HepG2 (cell line): ENCODE measurements at regions not wholly inside any gene's neighbourhood (a gene's known extent, or its start where the extent isn't known, plus 50 kb on each side); places are given as distances from the start of the nearest gene placed in this dataset.

Experiments
- ATAC-seq: fragments of 200-7000 bp; cut with Tn5 transposase; 3 replicates; pipeline ENCODE4 v1.9.1; 2020; ENCODE audit warnings: mild to moderate bottlenecking, moderate library complexity
- BruUV-seq: library from RNA; stranded (reverse); fragments of 400-500 nt; replicated peaks from 2 replicates; lab custom pipeline; 2021; lab: Mats Ljungman, UMichigan
- CTCF ChIA-PET: fragments of 300-600 bp; formaldehyde crosslinking; extraction: SDS; loops from one replicate; lab custom pipeline; 2021; ENCODE audit warnings: low total read pairs, inconsistent platforms, low intra/inter-chr PET ratio; lab: Yijun Ruan, JAX
- POLR2A ChIA-PET: fragments of 350-600 bp; sonication (Branson Sonifier 250); formaldehyde crosslinking; loops from one replicate; lab custom pipeline; 2020; ENCODE audit warnings: antibody characterized with exemption, inconsistent platforms; lab: Yijun Ruan, JAX
- DNase-seq: peaks from one replicate; pipeline ENCODE4 v3.0.0-alpha.2; 2015; ENCODE audit warnings: low spot score
- FAIRE-seq: peaks from 3 replicates; lab custom pipeline; 2011; peaks lifted over from hg19 to GRCh38; lab: Jason Lieb, UNC
- H2AFZ ChIP-seq: one replicate; pipeline ENCODE4 v1.6.1; 2011; ENCODE audit warnings: low read length, inconsistent platforms
- H3K27ac ChIP-seq: fragments of 300-600 bp; 3 replicates; pipeline ENCODE4 v1.8.0; 2011; ENCODE audit warnings: mixed run types, mild to moderate bottlenecking, mixed read lengths, low read length, inconsistent platforms; ENCODE audit not compliant: insufficient read depth; ENCODE audit errors: extremely low read length
- H3K27me3 ChIP-seq, 2 experiments: fragments of 200-600 bp in 1 of 2; 2 replicates in 1 of 2; 3 replicates in 1 of 2; pipeline versions ENCODE4 v1.6.0 to v1.8.0; 2011; ENCODE audit warnings: low read length in 2 of 2, mild to moderate bottlenecking in 2 of 2, moderate library complexity in 2 of 2, inconsistent platforms in 1 of 2; ENCODE audit not compliant: insufficient read depth in 2 of 2, control insufficient read depth in 1 of 2
- H3K36me3 ChIP-seq, 2 experiments: fragments of 200-600 bp in 1 of 2; replicated peaks in 1 of 2; 2 replicates in 1 of 2; 3 replicates in 1 of 2; pipeline versions ENCODE4 v1.5.1 to v1.8.0; 2011; ENCODE audit warnings: low read length in 2 of 2, inconsistent platforms in 1 of 2; ENCODE audit not compliant: insufficient read depth in 2 of 2, control insufficient read depth in 1 of 2
- H3K4me1 ChIP-seq: 2 replicates; pipeline ENCODE4 v1.5.1; 2012; ENCODE audit warnings: low read length, inconsistent platforms; ENCODE audit not compliant: insufficient read depth
- H3K4me2 ChIP-seq: 2 replicates; pipeline ENCODE4 v1.6.0; 2011; ENCODE audit warnings: low read depth, low read length, inconsistent platforms
- H3K4me3 ChIP-seq, 3 experiments: fragments of 200-600 bp in 1 of 3; sonication (generic), shearing (Covaris generic) in 1 of 3; replicated peaks in 1 of 3; 2 replicates each; pipeline ENCODE4 v1.5.1; 2011 to 2016; ENCODE audit warnings: low read length in 3 of 3, inconsistent platforms in 2 of 3, low read depth in 2 of 3, mild to moderate bottlenecking in 2 of 3, control low read depth in 1 of 3, mixed read lengths in 1 of 3; ENCODE audit not compliant: insufficient read depth in 1 of 3
- H3K79me2 ChIP-seq: one replicate; pipeline ENCODE4 v1.6.1; 2011; ENCODE audit warnings: low read length, inconsistent platforms; ENCODE audit not compliant: insufficient read depth
- H3K9ac ChIP-seq: 2 replicates; pipeline ENCODE4 v1.6.0; 2011; ENCODE audit warnings: mild to moderate bottlenecking, low read depth, low read length, inconsistent platforms; ENCODE audit not compliant: insufficient read depth
- H3K9me3 ChIP-seq: 2 replicates; pipeline ENCODE4 v1.5.1; 2012; ENCODE audit warnings: mild to moderate bottlenecking, low read length
- H4K20me1 ChIP-seq: 2 replicates; pipeline ENCODE4 v1.6.0; 2011; ENCODE audit warnings: inconsistent platforms, mild to moderate bottlenecking, low read length, moderate library complexity; ENCODE audit not compliant: insufficient read depth
- ETV5 ChIP-seq: IDR thresholded peaks from 2 replicates; pipeline ENCODE4 v1.6.1; 2018; ENCODE audit warnings: missing biosample characterization, missing genetic modification reagents, inconsistent platforms, borderline replicate concordance
- NR3C1 ChIP-seq: sonication (generic); formaldehyde crosslinking; IDR thresholded peaks from 2 replicates; pipeline ENCODE4 v1.4.0; 2020; ENCODE audit warnings: missing genetic modification reagents
- ZBTB38 ChIP-seq: sonication (generic); formaldehyde crosslinking; IDR thresholded peaks from 2 replicates; pipeline ENCODE4 v1.5.1; 2020; ENCODE audit warnings: mild to moderate bottlenecking, missing genetic modification reagents
- ZBTB4 ChIP-seq: sonication (generic); formaldehyde crosslinking; IDR thresholded peaks from 2 replicates; pipeline ENCODE4 v1.4.0; 2020; ENCODE audit warnings: missing genetic modification reagents, mild to moderate bottlenecking, borderline replicate concordance
- ZNF256 ChIP-seq: sonication (generic); formaldehyde crosslinking; conservative IDR thresholded peaks from 2 replicates; pipeline ENCODE4 v1.4.0; 2020; ENCODE audit warnings: missing genetic modification reagents
- ZNF318 ChIP-seq: sonication (generic); formaldehyde crosslinking; IDR thresholded peaks from 2 replicates; pipeline ENCODE4 v1.4.0; 2020; ENCODE audit warnings: mild to moderate bottlenecking, missing genetic modification reagents
- ZNF546 ChIP-seq: sonication (generic); formaldehyde crosslinking; conservative IDR thresholded peaks from 2 replicates; pipeline ENCODE4 v1.8.1; 2023; ENCODE audit warnings: mild to moderate bottlenecking, missing genetic modification reagents
- ZNF547 ChIP-seq: sonication (generic); formaldehyde crosslinking; IDR thresholded peaks from 2 replicates; pipeline ENCODE4 v1.5.1; 2020; ENCODE audit warnings: mild to moderate bottlenecking, missing genetic modification reagents
- WGBS: methylation state at CpG from one replicate; pipeline ENCODE4 v1.1.6; 2017; ENCODE audit warnings: low lambda C conversion rate; 5-methylcytosine and 5-hydroxymethylcytosine counted together
- in situ Hi-C: cut with HindIII; loops from 2 replicates; pipeline ENCODE4 v1.10.0; 2017; ENCODE audit warnings: low pct_unique_long_range_greater_than_20kb; ENCODE audit not compliant: extremely low pct_ligation_motif_present
- intact Hi-C: fragments of 100-400 bp; cut with micrococcal nuclease; formaldehyde crosslinking; loops from one replicate; pipeline ENCODE4 v1.10.0; 2022; ENCODE audit not compliant: unreplicated experiment
- TF ChIP-seq, protein P1 (sequence below): sonication (generic); formaldehyde crosslinking; IDR thresholded peaks from 2 replicates; pipeline ENCODE4 v1.4.0; 2020; ENCODE audit warnings: missing genetic modification reagents

DNA sequence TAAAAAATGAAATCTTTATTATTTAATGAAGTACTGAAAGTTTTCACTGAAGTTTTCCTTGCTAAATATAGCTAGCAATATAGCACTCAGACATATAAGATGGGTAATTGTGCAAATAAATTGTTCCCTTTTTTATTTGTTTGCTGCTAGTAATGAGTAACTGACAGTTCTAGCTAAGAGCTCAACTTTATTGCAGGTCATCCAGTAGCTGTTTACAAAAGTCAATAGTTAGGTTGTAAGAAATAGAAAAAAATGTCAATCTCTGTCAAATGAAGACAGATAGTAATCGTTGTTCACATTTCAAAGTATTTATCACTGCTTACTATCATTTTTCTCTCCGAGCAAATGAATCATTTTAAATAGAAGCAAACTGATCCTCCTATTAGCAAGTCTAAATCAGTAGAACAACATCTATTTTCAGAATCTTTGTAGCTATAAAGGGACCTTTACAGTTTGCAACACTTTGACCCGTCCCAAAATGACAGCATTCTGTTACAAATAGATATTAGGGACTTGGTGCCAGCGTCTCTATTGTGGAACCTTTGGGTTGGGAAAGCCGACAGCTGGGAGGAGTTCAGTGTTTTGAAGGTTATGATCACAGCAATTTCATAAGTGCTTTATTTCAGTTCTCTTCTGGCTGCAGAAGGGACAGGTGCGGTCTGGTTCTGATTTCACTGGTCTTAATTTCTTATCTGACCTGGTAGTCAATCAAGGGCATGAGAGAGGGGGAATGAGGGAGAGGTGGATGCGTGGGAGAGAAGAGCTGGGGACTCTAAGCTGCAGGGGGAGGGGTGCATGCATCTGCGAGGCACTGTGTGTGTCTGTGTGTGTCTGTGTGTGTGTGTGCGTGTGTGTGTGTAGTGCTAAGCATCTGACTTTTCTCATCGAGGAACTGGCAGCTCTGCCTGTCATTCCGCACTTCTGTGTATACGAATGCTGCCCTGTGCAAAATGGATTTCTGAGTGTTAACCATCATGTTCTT is 227.9 kb upstream of the PITX2 start:
- Histone ChIP-seq H3K36me3 (no peaks in the 10 kb centered on the region), H3K4me3 (no peak overlapping the region), H4K20me1 (no peaks in the 10 kb centered on the region), H3K9me3 (no peaks in the 10 kb centered on the region), H3K4me1 (no peaks in the 10 kb centered on the region), H3K79me2 (no peaks in the 10 kb centered on the region), H3K27ac (no peak overlapping the region), H2AFZ (no peak overlapping the region), H3K4me2 (no peak overlapping the region), H3K27me3 (no peaks in the 10 kb centered on the region; a peak in 1 of 5 replicates), H3K9ac (no peak overlapping the region)
- no peak for TF ChIP-seq ZNF318 (CRISPR knock-in tag)
- no peak for TF ChIP-seq ZNF547 (CRISPR knock-in tag)
- TF ChIP-seq ZBTB4 (CRISPR knock-in tag): no peak
- TF ChIP-seq ZNF256 (CRISPR knock-in tag): no peak
- no peak for TF ChIP-seq NR3C1 (CRISPR knock-in tag)
- TF ChIP-seq ETV5 (CRISPR knock-in tag): no peak
- no peak for TF ChIP-seq ZNF546 (CRISPR knock-in tag)
- no peak for TF ChIP-seq ZBTB38 (CRISPR knock-in tag)
- TF ChIP-seq, protein P1, sequence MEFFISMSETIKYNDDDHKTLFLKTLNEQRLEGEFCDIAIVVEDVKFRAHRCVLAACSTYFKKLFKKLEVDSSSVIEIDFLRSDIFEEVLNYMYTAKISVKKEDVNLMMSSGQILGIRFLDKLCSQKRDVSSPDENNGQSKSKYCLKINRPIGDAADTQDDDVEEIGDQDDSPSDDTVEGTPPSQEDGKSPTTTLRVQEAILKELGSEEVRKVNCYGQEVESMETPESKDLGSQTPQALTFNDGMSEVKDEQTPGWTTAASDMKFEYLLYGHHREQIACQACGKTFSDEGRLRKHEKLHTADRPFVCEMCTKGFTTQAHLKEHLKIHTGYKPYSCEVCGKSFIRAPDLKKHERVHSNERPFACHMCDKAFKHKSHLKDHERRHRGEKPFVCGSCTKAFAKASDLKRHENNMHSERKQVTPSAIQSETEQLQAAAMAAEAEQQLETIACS (CRISPR knock-in tag): no peak
- ChIA-PET CTCF (no interaction called here), POLR2A (no interaction called here)
- intact Hi-C loops: no loop called here
- in situ Hi-C loops: no loop called here
- no peak for FAIRE-seq
- ATAC-seq: no peak
- WGBS: 16% methylated on average over 12 of the region's 12 CpGs
- DNase-seq: no peak
- no TSS peak for BruUV-seq
